ENCODE measurements at regions not wholly inside any gene's neighbourhood (a gene's known extent, or its start where the extent isn't known, plus 50 kb on each side); places are given as distances from the start of the nearest gene placed in this dataset.

- ATAC-seq (no peak), DNase-seq (no peak)
- Histone ChIP-seq H3K9me3 (peaks cover 0 to 16% (median 0%) of the 10 kb centered on the region in 12 donors), H3K4me3 (no peak overlapping the region), H3K36me3 (no peaks in the 10 kb centered on the region), H3K27ac (no peak overlapping the region), H3K27me3 (peaks cover 0 to 9% (median 0%) of the 10 kb centered on the region in 9 donors), H3K4me1 (peaks cover 0 to 5% (median 0%) of the 10 kb centered on the region in 12 donors)
- intact Hi-C loops (cut with DNase I): no loop called here
- TF ChIP-seq POLR2A (IDR thresholded peaks at IDR 0.05) (no peak), CTCF (IDR thresholded peaks at IDR 0.05) (no peak)
- 79 to 85% (median 81%) methylated on average over 5 of the region's 5 CpGs for WGBS, 4 donors
These were observed 95.1 kb upstream of the TMC3 start for GRCh38 chr15:81469154-81469553.

- Histone ChIP-seq H3K9me3 (peaks cover 0 to 23% (median 0%) of the 10 kb centered on the region in 12 donors), H3K36me3 (no peaks in the 10 kb centered on the region), H3K4me3 (no peak overlapping the region), H3K27ac (no peak overlapping the region), H3K27me3 (peaks cover 0 to 9% (median 0%) of the 10 kb centered on the region in 9 donors), H3K4me1 (peaks cover 0 to 2% (median 0%) of the 10 kb centered on the region in 12 donors)
- no peak for TF ChIP-seq CTCF (IDR thresholded peaks at IDR 0.05)
- TF ChIP-seq POLR2A (IDR thresholded peaks at IDR 0.05): no peak
- 63 to 96% (median 85%) methylated on average over 3 of the region's 3 CpGs for WGBS, 4 donors
- DNase-seq (no peak), ATAC-seq (no peak)
- intact Hi-C loops (cut with DNase I): no loop called here
These were observed 92.7 kb upstream of the TMC3 start for GRCh38 chr15:81466741-81467140.

- 52 to 63% (median 59%) methylated on average over 1 of the region's 1 CpG for whole genome bisulfite sequencing, 4 donors
These were observed 80.0 kb upstream of the TMC3 start for GRCh38 chr15:81454024-81454423.

GRCh38 chr15:81450721-81451120 is 76.7 kb upstream of the TMC3 start:
- TF ChIP-seq CTCF (IDR thresholded peaks at IDR 0.05) (no peak), POLR2A (IDR thresholded peaks at IDR 0.05) (no peak)
- no peak overlapping the region for H3K4me3 ChIP-seq
- H3K4me1 ChIP-seq: no peaks in the 10 kb centered on the region
- H3K36me3 ChIP-seq: no peaks in the 10 kb centered on the region
- WGBS, 4 donors: 93 to 98% (median 95%) methylated on average over 1 of the region's 1 CpG
- intact Hi-C loops (cut with DNase I): no loop called here
- DNase-seq (no peak), ATAC-seq (no peak)
- peaks cover 0 to 34% (median 7%) of the 10 kb centered on the region in 12 donors for H3K9me3 ChIP-seq
- H3K27me3 ChIP-seq: no peaks in the 10 kb centered on the region
- no peak overlapping the region for H3K27ac ChIP-seq

More at GRCh38 chr15:81454024-81454423, 80.0 kb upstream of the TMC3 start:
- DNase-seq (no peak), ATAC-seq (no peak)
- Histone ChIP-seq H3K9me3 (peaks cover 0 to 23% (median 3%) of the 10 kb centered on the region in 12 donors), H3K27ac (no peak overlapping the region), H3K36me3 (no peaks in the 10 kb centered on the region), H3K4me1 (no peaks in the 10 kb centered on the region), H3K4me3 (no peak overlapping the region), H3K27me3 (no peaks in the 10 kb centered on the region)
- intact Hi-C loops (cut with DNase I): no loop called here
- TF ChIP-seq CTCF (IDR thresholded peaks at IDR 0.05) (no peak), POLR2A (IDR thresholded peaks at IDR 0.05) (no peak)
